VCaP (cell line): ENCODE measurements at regions not wholly inside any gene's neighbourhood (a gene's known extent, or its start where the extent isn't known, plus 50 kb on each side); places are given as distances from the start of the nearest gene placed in this dataset.

Experiments used
- H3K27ac ChIP-seq: fragments of 450-650 bp; 2 replicates; pipeline ENCODE4 v1.5.1; 2017
- CTCF ChIP-seq: fragments of 450-650 bp; conservative IDR thresholded peaks from 2 replicates; pipeline ENCODE4 v1.5.1; 2017; ENCODE audit warnings: mild to moderate bottlenecking, moderate library complexity

GRCh38 chr6:143613749-143614148 is 64.0 kb upstream of the PHACTR2 start:
- H3K27ac ChIP-seq, result no peak overlapping the region
- TF ChIP-seq CTCF, result no peak

GRCh38 chr6:143612186-143612585 is 65.6 kb upstream of the PHACTR2 start:
- no peak for TF ChIP-seq CTCF

GRCh38 chr6:143611580-143611979 is 66.2 kb upstream of the PHACTR2 start:
- H3K27ac ChIP-seq, result no peak overlapping the region
- no peak for TF ChIP-seq CTCF

More at GRCh38 chr6:143612186-143612585, 65.6 kb upstream of the PHACTR2 start:
- H3K27ac ChIP-seq, result no peak overlapping the region

GRCh38 chr6:143609972-143610371 is 67.8 kb upstream of the PHACTR2 start:
- no peak for TF ChIP-seq CTCF
- H3K27ac ChIP-seq, result no peak overlapping the region

GRCh38 chr6:143609501-143609900 is 68.3 kb upstream of the PHACTR2 start:
- TF ChIP-seq CTCF, result no peak
- H3K27ac ChIP-seq, result no peak overlapping the region

- no peak for TF ChIP-seq CTCF
- no peak overlapping the region for H3K27ac ChIP-seq
Observed at GRCh38 chr6:143608906-143609305, 68.9 kb upstream of the PHACTR2 start.

- H3K27ac ChIP-seq, result peak overlapping the region; percentile 63
- TF ChIP-seq CTCF, result no peak
Observed at GRCh38 chr6:143607974-143608373, 69.8 kb upstream of the PHACTR2 start.

GRCh38 chr6:143607168-143607567 is 70.6 kb upstream of the PHACTR2 start:
- no peak for TF ChIP-seq CTCF
- H3K27ac ChIP-seq, result peak overlapping the region; percentile 63
